Activated CD4-positive, alpha-beta T cell treated with anti-CD3 and anti-CD28 coated beads, Interleukin-2, amount 10 ng/mL, durations not matched to agents 7 days and 5 days (primary cell): ENCODE measurements at regions not wholly inside any gene's neighbourhood (a gene's known extent, or its start where the extent isn't known, plus 50 kb on each side); places are given as distances from the start of the nearest gene placed in this dataset.

ENCODE experiments used
- CTCF ChIA-PET: fragments of 350-600 bp; sonication (Branson Sonifier 250); formaldehyde crosslinking; loops from one replicate; lab custom pipeline; 2021; ENCODE audit warnings: antibody characterized with exemption; lab: Charles Lee
- POLR2A ChIA-PET: fragments of 350-600 bp; sonication (Branson Sonifier 250); formaldehyde crosslinking; loops from one replicate; lab custom pipeline; 2021; ENCODE audit warnings: antibody characterized with exemption; lab: Charles Lee
- DNase-seq: peaks from one replicate; pipeline ENCODE4 v3.0.0-alpha.2; 2020
- H3K27ac Mint-ChIP-seq: one replicate; pipeline ENCODE4 v1.8.0; 2021; ENCODE audit warnings: mild to moderate bottlenecking, moderate library complexity, mixed read lengths
- H3K27me3 Mint-ChIP-seq: one replicate; pipeline ENCODE4 v1.8.0; 2021; ENCODE audit warnings: mixed read lengths
- H3K36me3 Mint-ChIP-seq: one replicate; pipeline ENCODE4 v1.8.0; 2021; ENCODE audit warnings: low read depth, mixed read lengths
- H3K4me1 Mint-ChIP-seq: one replicate; pipeline ENCODE4 v1.8.0; 2021; ENCODE audit warnings: mixed read lengths
- H3K4me3 Mint-ChIP-seq: one replicate; pipeline ENCODE4 v1.8.0; 2021; ENCODE audit warnings: mild to moderate bottlenecking, moderate library complexity, mixed read lengths
- H3K9me3 Mint-ChIP-seq: one replicate; pipeline ENCODE4 v1.8.0; 2021; ENCODE audit warnings: mixed read lengths

- no peak for DNase-seq
- no peak overlapping the region for H3K4me3 Mint-ChIP-seq
- no peaks in the 10 kb centered on the region for H3K27me3 Mint-ChIP-seq
- CTCF ChIA-PET: no interaction called here
- no peak overlapping the region for H3K27ac Mint-ChIP-seq
- no peaks in the 10 kb centered on the region for H3K4me1 Mint-ChIP-seq
- H3K9me3 Mint-ChIP-seq: no peaks in the 10 kb centered on the region
- POLR2A ChIA-PET: no interaction called here
- H3K36me3 Mint-ChIP-seq: no peaks in the 10 kb centered on the region
These were observed 258.7 kb upstream of the PPP2R3A start for GRCh38 chr3:135706758-135707375.

- CTCF ChIA-PET: no interaction called here
- H3K27ac Mint-ChIP-seq: no peak overlapping the region
- POLR2A ChIA-PET: no interaction called here
- no peaks in the 10 kb centered on the region for H3K4me1 Mint-ChIP-seq
- no peak for DNase-seq
- no peaks in the 10 kb centered on the region for H3K36me3 Mint-ChIP-seq
- H3K27me3 Mint-ChIP-seq: no peaks in the 10 kb centered on the region
- H3K9me3 Mint-ChIP-seq: no peaks in the 10 kb centered on the region
- no peak overlapping the region for H3K4me3 Mint-ChIP-seq
These were observed 246.1 kb upstream of the PPP2R3A start for GRCh38 chr3:135719449-135719848.

GRCh38 chr3:135728007-135728721, 237.4 kb upstream of the PPP2R3A start:
- Mint-ChIP-seq H3K4me1 (no peaks in the 10 kb centered on the region), H3K27me3 (no peaks in the 10 kb centered on the region), H3K9me3 (peaks cover 8% of the 10 kb centered on the region), H3K27ac (no peak overlapping the region), H3K36me3 (no peaks in the 10 kb centered on the region), H3K4me3 (no peak overlapping the region)
- no peak for DNase-seq
- ChIA-PET POLR2A (no interaction called here), CTCF (interaction anchor here (1.3 kb wide), 1 partner anchor 14 kb away, joined by 3 read pairs; no protein-coding TSS in a partner anchor)

- Mint-ChIP-seq H3K27me3 (no peaks in the 10 kb centered on the region), H3K27ac (no peak overlapping the region), H3K4me1 (no peaks in the 10 kb centered on the region), H3K4me3 (no peak overlapping the region), H3K36me3 (no peaks in the 10 kb centered on the region), H3K9me3 (peaks cover 10% of the 10 kb centered on the region)
- POLR2A ChIA-PET: no interaction called here
- CTCF ChIA-PET: no interaction called here
- DNase-seq: no peak
These were observed 234.0 kb upstream of the PPP2R3A start for GRCh38 chr3:135731546-135731945.

- no peak overlapping the region for H3K4me3 Mint-ChIP-seq
- no peaks in the 10 kb centered on the region for H3K4me1 Mint-ChIP-seq
- H3K9me3 Mint-ChIP-seq: peaks cover 10% of the 10 kb centered on the region
- CTCF ChIA-PET: no interaction called here
- no peaks in the 10 kb centered on the region for H3K36me3 Mint-ChIP-seq
- H3K27ac Mint-ChIP-seq: no peak overlapping the region
- POLR2A ChIA-PET: interaction anchor here (0.6 kb wide), 1 partner anchor 184 kb away, joined by 3 read pairs; no protein-coding TSS in a partner anchor
- DNase-seq: no peak
- H3K27me3 Mint-ChIP-seq: no peaks in the 10 kb centered on the region
These were observed 228.8 kb upstream of the PPP2R3A start for GRCh38 chr3:135736740-135737139.

GRCh38 chr3:135739779-135740178, 225.7 kb upstream of the PPP2R3A start:
- peaks cover 10% of the 10 kb centered on the region for H3K9me3 Mint-ChIP-seq
- H3K4me1 Mint-ChIP-seq: no peaks in the 10 kb centered on the region
- CTCF ChIA-PET: no interaction called here
- H3K27me3 Mint-ChIP-seq: no peaks in the 10 kb centered on the region
- POLR2A ChIA-PET: no interaction called here
- H3K36me3 Mint-ChIP-seq: no peaks in the 10 kb centered on the region
- no peak overlapping the region for H3K27ac Mint-ChIP-seq
- no peak overlapping the region for H3K4me3 Mint-ChIP-seq
- no peak for DNase-seq

GRCh38 chr3:135740211-135740610, 225.3 kb upstream of the PPP2R3A start:
- H3K27ac Mint-ChIP-seq: no peak overlapping the region
- ChIA-PET CTCF (no interaction called here), POLR2A (no interaction called here)
- DNase-seq: no peak
- H3K27me3 Mint-ChIP-seq: no peaks in the 10 kb centered on the region
- no peaks in the 10 kb centered on the region for H3K4me1 Mint-ChIP-seq
- peaks cover 10% of the 10 kb centered on the region for H3K9me3 Mint-ChIP-seq
- no peak overlapping the region for H3K4me3 Mint-ChIP-seq
- H3K36me3 Mint-ChIP-seq: no peaks in the 10 kb centered on the region

GRCh38 chr3:135740751-135741150, 224.8 kb upstream of the PPP2R3A start:
- H3K4me3 Mint-ChIP-seq: no peak overlapping the region

GRCh38 chr3:135751991-135752390, 213.5 kb upstream of the PPP2R3A start:
- no peaks in the 10 kb centered on the region for H3K9me3 Mint-ChIP-seq
- H3K27ac Mint-ChIP-seq: no peak overlapping the region
- no peaks in the 10 kb centered on the region for H3K4me1 Mint-ChIP-seq
- no peak for DNase-seq
- no peak overlapping the region for H3K4me3 Mint-ChIP-seq
- ChIA-PET CTCF (no interaction called here), POLR2A (no interaction called here)
- no peaks in the 10 kb centered on the region for H3K27me3 Mint-ChIP-seq
- no peaks in the 10 kb centered on the region for H3K36me3 Mint-ChIP-seq

More at GRCh38 chr3:135740751-135741150, 224.8 kb upstream of the PPP2R3A start:
- no peaks in the 10 kb centered on the region for H3K27me3 Mint-ChIP-seq
- peaks cover 10% of the 10 kb centered on the region for H3K9me3 Mint-ChIP-seq
- no peaks in the 10 kb centered on the region for H3K36me3 Mint-ChIP-seq
- no peak overlapping the region for H3K27ac Mint-ChIP-seq
- no peak for DNase-seq
- H3K4me1 Mint-ChIP-seq: no peaks in the 10 kb centered on the region
- ChIA-PET CTCF (no interaction called here), POLR2A (no interaction called here)

- Mint-ChIP-seq H3K4me3 (no peak overlapping the region), H3K27ac (no peak overlapping the region), H3K9me3 (no peaks in the 10 kb centered on the region), H3K36me3 (no peaks in the 10 kb centered on the region), H3K4me1 (no peaks in the 10 kb centered on the region), H3K27me3 (no peaks in the 10 kb centered on the region)
- no peak for DNase-seq
- ChIA-PET CTCF (no interaction called here), POLR2A (no interaction called here)
These were observed 212.7 kb upstream of the PPP2R3A start for GRCh38 chr3:135752851-135753250.

- Mint-ChIP-seq H3K27me3 (no peaks in the 10 kb centered on the region), H3K4me3 (no peak overlapping the region), H3K9me3 (no peaks in the 10 kb centered on the region), H3K4me1 (no peaks in the 10 kb centered on the region), H3K27ac (no peak overlapping the region), H3K36me3 (no peaks in the 10 kb centered on the region)
- CTCF ChIA-PET: no interaction called here
- POLR2A ChIA-PET: no interaction called here
- no peak for DNase-seq
These were observed 212.0 kb upstream of the PPP2R3A start for GRCh38 chr3:135753506-135753905.

GRCh38 chr3:135755330-135756105, 210.0 kb upstream of the PPP2R3A start:
- Mint-ChIP-seq H3K4me1 (no peaks in the 10 kb centered on the region), H3K4me3 (no peak overlapping the region), H3K9me3 (no peaks in the 10 kb centered on the region), H3K36me3 (no peaks in the 10 kb centered on the region), H3K27me3 (no peaks in the 10 kb centered on the region), H3K27ac (no peak overlapping the region)
- POLR2A ChIA-PET: no interaction called here
- CTCF ChIA-PET: no interaction called here
- DNase-seq: no peak

GRCh38 chr3:135756106-135756668, 209.3 kb upstream of the PPP2R3A start:
- Mint-ChIP-seq H3K27ac (no peak overlapping the region), H3K36me3 (no peaks in the 10 kb centered on the region), H3K4me1 (no peaks in the 10 kb centered on the region), H3K4me3 (no peak overlapping the region), H3K27me3 (no peaks in the 10 kb centered on the region), H3K9me3 (no peaks in the 10 kb centered on the region)
- CTCF ChIA-PET: no interaction called here
- POLR2A ChIA-PET: no interaction called here
- DNase-seq: no peak
